Thymus (tissue), 11 donors: ENCODE measurements at regions not wholly inside any gene's neighbourhood (a gene's known extent, or its start where the extent isn't known, plus 50 kb on each side); places are given as distances from the start of the nearest gene placed in this dataset.

ENCODE experiments used
- DNase-seq, 9 donors: peaks; one replicate each; pipeline ENCODE4 v3.0.0-alpha.2; 2013; ENCODE audit warnings: low spot score in 9 of 9, low read depth in 6 of 9, missing footprints in 1 of 9
- H3K27ac ChIP-seq, 2 donors: one replicate each; pipeline ENCODE4 v1.5.1; 2013; ENCODE audit warnings: control low read depth in 1 of 2, low read depth in 1 of 2, low read length in 1 of 2, mild to moderate bottlenecking in 1 of 2, moderate library complexity in 1 of 2
- H3K27me3 ChIP-seq, 2 donors: one replicate each; pipeline ENCODE4 v1.5.1; 2013; ENCODE audit warnings: low read length in 1 of 2; ENCODE audit not compliant: control insufficient read depth in 2 of 2, insufficient read depth in 1 of 2
- H3K36me3 ChIP-seq, 2 donors: one replicate each; pipeline ENCODE4 v1.5.1; 2013; ENCODE audit warnings: low read length in 1 of 2, mild to moderate bottlenecking in 1 of 2, moderate library complexity in 1 of 2; ENCODE audit not compliant: control insufficient read depth in 2 of 2, insufficient read depth in 2 of 2
- H3K4me1 ChIP-seq, 2 donors: one replicate each; pipeline ENCODE4 v1.5.1; 2013; ENCODE audit warnings: low read length in 2 of 2; ENCODE audit not compliant: control insufficient read depth in 2 of 2, insufficient read depth in 2 of 2
- H3K4me3 ChIP-seq, 2 donors: one replicate each; pipeline ENCODE4 v1.5.1; 2013; ENCODE audit warnings: low read length in 2 of 2, control low read depth in 1 of 2, mild to moderate bottlenecking in 1 of 2
- H3K9me3 ChIP-seq, 2 donors: one replicate each; pipeline ENCODE4 v1.5.1; 2013; ENCODE audit warnings: low read length in 1 of 2, mild to moderate bottlenecking in 1 of 2; ENCODE audit not compliant: control insufficient read depth in 2 of 2, insufficient read depth in 1 of 2
- WGBS: extraction: QIAGEN DNeasy Blood & Tissue Kit; methylation state at CpG from one replicate; pipeline ENCODE4 v1.1.7; 2013; 5-methylcytosine and 5-hydroxymethylcytosine counted together
- donor health status: healthy.

- no peaks in the 10 kb centered on the region for H3K9me3 ChIP-seq
- no peaks in the 10 kb centered on the region for H3K4me1 ChIP-seq
- no peaks in the 10 kb centered on the region for H3K36me3 ChIP-seq
- WGBS, result 94% methylated on average over 2 of the region's 2 CpGs
- peak overlapping the region; percentile 15 to 61 for H3K27ac ChIP-seq
- no peaks in the 10 kb centered on the region for H3K27me3 ChIP-seq
- no peak overlapping the region for H3K4me3 ChIP-seq
- DNase-seq, result no peak
These were observed 187.5 kb upstream of the SLC38A2 start for GRCh38 chr12:46560089-46560488.

GRCh38 chr12:46559311-46559710 lies 186.7 kb upstream of the SLC38A2 start:
- Histone ChIP-seq H3K4me1 (no peaks in the 10 kb centered on the region), H3K9me3 (no peaks in the 10 kb centered on the region), H3K4me3 (no peak overlapping the region), H3K27me3 (no peaks in the 10 kb centered on the region), H3K27ac (peak overlapping the region in 1 of 2 donors; percentile 58), H3K36me3 (no peaks in the 10 kb centered on the region)
- DNase-seq, result peak in 2 of 9 donors; percentile 9 to 39
- 95% methylated on average over 5 of the region's 5 CpGs for WGBS

GRCh38 chr12:46558677-46559076 lies 186.1 kb upstream of the SLC38A2 start:
- H3K27ac ChIP-seq, result peak overlapping the region in 1 of 2 donors; percentile 58
- no peaks in the 10 kb centered on the region for H3K36me3 ChIP-seq
- no peaks in the 10 kb centered on the region for H3K27me3 ChIP-seq
- DNase-seq, result no peak
- 94% methylated on average over 5 of the region's 5 CpGs for WGBS
- no peaks in the 10 kb centered on the region for H3K4me1 ChIP-seq
- no peaks in the 10 kb centered on the region for H3K9me3 ChIP-seq
- H3K4me3 ChIP-seq, result no peak overlapping the region

GRCh38 chr12:46557539-46558373 lies 185.2 kb upstream of the SLC38A2 start:
- Histone ChIP-seq H3K27ac (peak overlapping the region in 1 of 2 donors; percentile 18), H3K27me3 (no peaks in the 10 kb centered on the region), H3K4me1 (no peaks in the 10 kb centered on the region), H3K9me3 (no peaks in the 10 kb centered on the region), H3K36me3 (no peaks in the 10 kb centered on the region), H3K4me3 (no peak overlapping the region)
- WGBS, result 91% methylated on average over 5 of the region's 5 CpGs
- DNase-seq, result no peak

- Histone ChIP-seq H3K27ac (no peak overlapping the region), H3K9me3 (no peaks in the 10 kb centered on the region), H3K36me3 (no peaks in the 10 kb centered on the region), H3K27me3 (no peaks in the 10 kb centered on the region), H3K4me3 (no peak overlapping the region), H3K4me1 (no peaks in the 10 kb centered on the region)
- no peak for DNase-seq
- WGBS, result 98% methylated on average over 6 of the region's 6 CpGs
These were observed 184.4 kb upstream of the SLC38A2 start for GRCh38 chr12:46556819-46557524.

GRCh38 chr12:46556105-46556559 lies 183.6 kb upstream of the SLC38A2 start:
- 94% methylated on average over 2 of the region's 2 CpGs for WGBS
- H3K4me1 ChIP-seq, result no peaks in the 10 kb centered on the region
- DNase-seq, result no peak
- no peak overlapping the region for H3K4me3 ChIP-seq
- no peaks in the 10 kb centered on the region for H3K36me3 ChIP-seq
- no peak overlapping the region for H3K27ac ChIP-seq
- no peaks in the 10 kb centered on the region for H3K9me3 ChIP-seq
- H3K27me3 ChIP-seq, result no peaks in the 10 kb centered on the region

- no peak overlapping the region for H3K27ac ChIP-seq
- no peak overlapping the region for H3K4me3 ChIP-seq
- H3K4me1 ChIP-seq, result no peaks in the 10 kb centered on the region
- DNase-seq, result no peak
- no peaks in the 10 kb centered on the region for H3K9me3 ChIP-seq
- 97% methylated on average over 4 of the region's 4 CpGs for WGBS
- no peaks in the 10 kb centered on the region for H3K36me3 ChIP-seq
- no peaks in the 10 kb centered on the region for H3K27me3 ChIP-seq
These were observed 182.9 kb upstream of the SLC38A2 start for GRCh38 chr12:46555406-46555852.

- Histone ChIP-seq H3K4me3 (no peak overlapping the region), H3K9me3 (no peaks in the 10 kb centered on the region), H3K4me1 (no peaks in the 10 kb centered on the region), H3K36me3 (no peaks in the 10 kb centered on the region), H3K27ac (no peak overlapping the region), H3K27me3 (no peaks in the 10 kb centered on the region)
- WGBS, result 97% methylated on average over 2 of the region's 2 CpGs
- DNase-seq, result no peak
These were observed 181.9 kb upstream of the SLC38A2 start for GRCh38 chr12:46554460-46554859.

GRCh38 chr12:46553911-46554310 lies 181.3 kb upstream of the SLC38A2 start:
- WGBS, result 90% methylated on average over 1 of the region's 1 CpG
- no peak overlapping the region for H3K27ac ChIP-seq
- H3K27me3 ChIP-seq, result no peaks in the 10 kb centered on the region
- H3K36me3 ChIP-seq, result no peaks in the 10 kb centered on the region
- no peak for DNase-seq
- no peak overlapping the region for H3K4me3 ChIP-seq
- H3K4me1 ChIP-seq, result no peaks in the 10 kb centered on the region
- no peaks in the 10 kb centered on the region for H3K9me3 ChIP-seq
